HUES6 (cell line): ENCODE measurements at regions not wholly inside any gene's neighbourhood (a gene's known extent, or its start where the extent isn't known, plus 50 kb on each side); places are given as distances from the start of the nearest gene placed in this dataset.

Experiments used
- H3K27ac ChIP-seq: 2 replicates; pipeline ENCODE4 v1.7.0; 2013; ENCODE audit warnings: low read depth, mild to moderate bottlenecking, low read length, inconsistent platforms
- H3K27me3 ChIP-seq: 2 replicates; pipeline ENCODE4 v1.6.1; 2013; ENCODE audit warnings: low read length; ENCODE audit not compliant: control insufficient read depth, insufficient read depth
- H3K36me3 ChIP-seq: 2 replicates; pipeline ENCODE4 v1.6.1; 2013; ENCODE audit warnings: low read length; ENCODE audit not compliant: control insufficient read depth, insufficient read depth
- H3K4me1 ChIP-seq: 2 replicates; pipeline ENCODE4 v1.6.1; 2013; ENCODE audit warnings: low read length; ENCODE audit not compliant: control insufficient read depth, insufficient read depth
- H3K4me3 ChIP-seq: 2 replicates; pipeline ENCODE4 v1.5.1; 2013; ENCODE audit warnings: low read depth, low read length
- H3K9ac ChIP-seq: one replicate; pipeline ENCODE4 v1.6.1; 2013; ENCODE audit warnings: mild to moderate bottlenecking, low read length
- H3K9me3 ChIP-seq: 2 replicates; pipeline ENCODE4 v1.6.1; 2013; ENCODE audit warnings: low read depth, low read length; ENCODE audit not compliant: control insufficient read depth, insufficient read depth

- H3K9ac ChIP-seq, result no peak overlapping the region
- H3K9me3 ChIP-seq, result no peaks in the 10 kb centered on the region
- no peak overlapping the region for H3K4me3 ChIP-seq
- H3K36me3 ChIP-seq, result no peaks in the 10 kb centered on the region
- H3K4me1 ChIP-seq, result peaks cover 33% of the 10 kb centered on the region
- H3K27ac ChIP-seq, result no peak overlapping the region
- H3K27me3 ChIP-seq, result no peaks in the 10 kb centered on the region
These were observed 1882.9 kb downstream of the NCAM2 start for GRCh38 chr21:22881131-22881530.

DNA sequence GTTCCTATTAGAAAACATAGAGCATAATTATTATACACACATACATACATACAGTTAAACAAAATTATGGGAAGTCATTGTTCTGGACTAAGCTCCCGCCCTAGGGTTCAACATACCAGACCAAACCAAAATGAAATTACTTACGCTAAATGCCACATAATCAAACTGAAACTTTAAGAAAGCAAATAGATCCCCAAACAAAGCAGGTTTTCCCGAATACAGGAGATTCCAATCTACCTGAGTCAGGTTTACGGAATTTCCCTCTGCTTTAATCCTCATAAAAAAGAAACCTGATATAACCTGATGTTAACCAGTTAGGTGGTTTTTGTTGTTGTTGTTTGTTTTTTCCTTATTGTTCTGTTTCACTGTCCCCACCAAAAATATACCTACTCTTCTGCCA lies 1886.9 kb downstream of the NCAM2 start:
- Histone ChIP-seq H3K9ac (no peak overlapping the region), H3K9me3 (no peaks in the 10 kb centered on the region), H3K27ac (peak overlapping the region; percentile 74), H3K27me3 (no peaks in the 10 kb centered on the region), H3K36me3 (no peaks in the 10 kb centered on the region), H3K4me1 (peaks cover 35% of the 10 kb centered on the region), H3K4me3 (no peak overlapping the region)

DNA sequence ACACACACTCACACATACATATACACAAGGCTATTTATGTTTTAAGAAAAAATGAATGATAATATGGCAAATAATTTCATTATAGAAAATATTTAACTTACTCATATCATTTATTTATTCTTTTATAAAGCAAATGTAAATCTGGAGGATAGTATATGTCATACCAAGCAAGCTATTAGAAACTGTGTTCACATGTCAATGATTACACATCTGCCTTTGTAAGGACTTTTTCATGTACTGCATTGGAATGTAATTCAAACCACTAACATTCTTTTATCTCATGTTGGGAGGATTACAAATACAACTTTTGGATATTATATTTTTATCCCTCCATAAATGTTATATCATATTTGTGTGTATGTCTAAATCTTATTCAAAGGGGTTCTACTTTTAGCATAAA lies 1887.4 kb downstream of the NCAM2 start:
- no peaks in the 10 kb centered on the region for H3K9me3 ChIP-seq

GRCh38 chr21:22889445-22889844 lies 1891.2 kb downstream of the NCAM2 start:
- Histone ChIP-seq H3K36me3 (no peaks in the 10 kb centered on the region), H3K4me1 (peaks cover 25% of the 10 kb centered on the region; the same call in 1 of the 2 replicates), H3K27ac (no peak overlapping the region), H3K27me3 (no peaks in the 10 kb centered on the region), H3K4me3 (no peak overlapping the region), H3K9me3 (no peaks in the 10 kb centered on the region), H3K9ac (no peak overlapping the region)

More for the DNA sequence above, 1887.4 kb downstream of the NCAM2 start:
- H3K9ac ChIP-seq, result no peak overlapping the region
- peaks cover 34% of the 10 kb centered on the region for H3K4me1 ChIP-seq
- H3K27ac ChIP-seq, result no peak overlapping the region
- no peak overlapping the region for H3K4me3 ChIP-seq
- H3K36me3 ChIP-seq, result no peaks in the 10 kb centered on the region
- H3K27me3 ChIP-seq, result no peaks in the 10 kb centered on the region

GRCh38 chr21:22890656-22891055 lies 1892.4 kb downstream of the NCAM2 start:
- no peaks in the 10 kb centered on the region for H3K27me3 ChIP-seq

DNA sequence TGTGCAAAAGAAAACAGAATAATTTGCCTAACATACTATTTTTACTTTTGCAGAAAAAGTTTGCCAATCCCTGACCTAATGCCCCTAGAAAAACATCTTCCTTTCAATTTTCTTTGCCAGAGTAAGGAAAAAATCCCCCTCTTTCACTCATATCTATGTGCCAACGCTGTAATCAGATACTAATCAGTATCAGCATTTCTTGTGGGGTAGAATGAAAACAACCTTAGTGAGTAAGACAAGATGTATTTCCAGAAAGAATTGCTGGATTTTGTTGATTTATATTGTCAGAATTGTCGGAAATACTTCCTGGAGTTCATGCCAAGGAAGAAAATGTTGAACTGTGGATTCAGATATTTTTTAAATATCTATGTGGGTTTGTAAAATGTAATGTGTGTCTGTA lies 1893.8 kb downstream of the NCAM2 start:
- Histone ChIP-seq H3K36me3 (no peaks in the 10 kb centered on the region), H3K27me3 (no peaks in the 10 kb centered on the region), H3K27ac (no peak overlapping the region), H3K9me3 (no peaks in the 10 kb centered on the region), H3K4me1 (peaks cover 6% of the 10 kb centered on the region; the same call in 1 of the 2 replicates), H3K9ac (no peak overlapping the region), H3K4me3 (no peak overlapping the region)

More at GRCh38 chr21:22890656-22891055, 1892.4 kb downstream of the NCAM2 start:
- Histone ChIP-seq H3K27ac (no peak overlapping the region), H3K4me1 (peaks cover 13% of the 10 kb centered on the region; the same call in 1 of the 2 replicates), H3K36me3 (no peaks in the 10 kb centered on the region), H3K9ac (no peak overlapping the region), H3K4me3 (no peak overlapping the region), H3K9me3 (no peaks in the 10 kb centered on the region)

- no peak overlapping the region for H3K4me3 ChIP-seq
- H3K27me3 ChIP-seq, result no peaks in the 10 kb centered on the region
- H3K4me1 ChIP-seq, result peaks cover 6% of the 10 kb centered on the region; the same call in 1 of the 2 replicates
- H3K27ac ChIP-seq, result no peak overlapping the region
- H3K36me3 ChIP-seq, result no peaks in the 10 kb centered on the region
- H3K9ac ChIP-seq, result no peak overlapping the region
- no peaks in the 10 kb centered on the region for H3K9me3 ChIP-seq
These were observed 1894.5 kb downstream of the NCAM2 start for GRCh38 chr21:22892740-22893139.

GRCh38 chr21:22898051-22898665 lies 1899.9 kb downstream of the NCAM2 start:
- Histone ChIP-seq H3K27me3 (no peaks in the 10 kb centered on the region), H3K4me1 (no peaks in the 10 kb centered on the region), H3K36me3 (no peaks in the 10 kb centered on the region), H3K9ac (no peak overlapping the region), H3K4me3 (no peak overlapping the region), H3K27ac (no peak overlapping the region), H3K9me3 (no peaks in the 10 kb centered on the region)

DNA sequence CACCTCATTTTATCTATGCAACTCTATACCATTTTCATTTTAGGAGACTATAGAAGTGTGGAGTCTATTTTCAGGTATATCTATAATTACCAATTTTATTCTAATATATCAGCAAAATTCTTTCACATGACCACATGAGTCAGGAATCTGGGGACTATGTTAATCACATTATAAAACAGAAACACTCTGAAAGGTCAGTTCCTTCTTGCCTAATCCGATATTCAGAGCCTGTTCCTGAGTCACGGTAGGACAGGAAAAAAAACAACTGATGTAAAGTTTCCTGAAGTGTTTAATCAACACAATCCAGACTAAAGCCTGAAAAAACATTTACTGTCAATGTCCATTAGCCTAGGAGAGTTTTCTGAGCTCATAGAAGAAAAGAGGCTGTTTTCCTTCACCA lies 1902.3 kb downstream of the NCAM2 start:
- H3K36me3 ChIP-seq, result no peaks in the 10 kb centered on the region

GRCh38 chr21:22903851-22904250 lies 1905.6 kb downstream of the NCAM2 start:
- Histone ChIP-seq H3K4me3 (no peak overlapping the region), H3K36me3 (no peaks in the 10 kb centered on the region), H3K9ac (no peak overlapping the region), H3K27ac (no peak overlapping the region), H3K9me3 (no peaks in the 10 kb centered on the region), H3K27me3 (no peaks in the 10 kb centered on the region), H3K4me1 (no peaks in the 10 kb centered on the region)

More for the DNA sequence above, 1902.3 kb downstream of the NCAM2 start:
- Histone ChIP-seq H3K4me3 (no peak overlapping the region), H3K27me3 (no peaks in the 10 kb centered on the region), H3K9ac (no peak overlapping the region), H3K27ac (no peak overlapping the region), H3K4me1 (no peaks in the 10 kb centered on the region), H3K9me3 (no peaks in the 10 kb centered on the region)

DNA sequence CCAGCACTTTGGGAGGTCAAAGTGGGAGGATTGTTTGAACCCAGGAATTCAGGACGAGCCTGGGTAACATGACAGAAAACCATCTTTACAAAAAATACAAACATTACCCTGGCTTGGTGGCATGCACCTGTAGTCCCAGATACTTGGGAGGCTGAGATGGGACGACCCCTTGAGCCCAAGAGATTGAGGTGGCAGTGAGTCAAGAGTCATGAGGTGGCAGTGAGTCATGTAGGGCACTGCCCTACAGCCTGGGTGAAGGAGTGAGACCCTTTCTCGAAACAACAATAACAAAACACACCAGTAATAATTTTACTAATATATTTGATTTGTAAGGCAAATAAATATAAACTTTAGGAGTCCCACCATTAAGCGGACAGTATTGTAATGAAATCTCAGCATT lies 1906.2 kb downstream of the NCAM2 start:
- Histone ChIP-seq H3K4me3 (no peak overlapping the region), H3K36me3 (no peaks in the 10 kb centered on the region), H3K27me3 (no peaks in the 10 kb centered on the region), H3K9ac (no peak overlapping the region), H3K4me1 (no peaks in the 10 kb centered on the region), H3K27ac (no peak overlapping the region), H3K9me3 (no peaks in the 10 kb centered on the region)
